SK-N-SH treated with all-trans-retinoic acid at 6 μM for 48 hours (cell line): ENCODE measurements at regions not wholly inside any gene's neighbourhood (a gene's known extent, or its start where the extent isn't known, plus 50 kb on each side); places are given as distances from the start of the nearest gene placed in this dataset.

Experiments used
- ATAC-seq: fragments of 200-7000 bp; cut with Tn5 transposase; 3 replicates; pipeline ENCODE4 v1.9.1; 2020; ENCODE audit warnings: mild to moderate bottlenecking, moderate library complexity
- ARNTL ChIP-seq: fragments of 450-650 bp; formaldehyde crosslinking; IDR thresholded peaks from 2 replicates; pipeline ENCODE4 v1.5.0; 2020; ENCODE audit warnings: low read depth, mild to moderate bottlenecking, moderate library complexity, borderline replicate concordance
- BACH2 ChIP-seq: fragments of 250-450 bp; sonication (Bioruptor Pico); IDR thresholded peaks from 2 replicates; pipeline ENCODE4 v1.9.0; 2021; ENCODE audit warnings: mild to moderate bottlenecking, borderline replicate concordance
- CSDC2 ChIP-seq: fragments of 250-450 bp; sonication (Bioruptor Pico); IDR thresholded peaks from 2 replicates; pipeline ENCODE4 v1.5.0; 2020; ENCODE audit warnings: mild to moderate bottlenecking, moderate library complexity
- GLIS3 ChIP-seq: fragments of 250-450 bp; sonication (Bioruptor Pico); IDR thresholded peaks from 2 replicates; pipeline ENCODE4 v1.5.0; 2020; ENCODE audit warnings: mild to moderate bottlenecking, moderate library complexity
- ISL1 ChIP-seq: fragments of 250-450 bp; sonication (Bioruptor Pico); IDR thresholded peaks from 2 replicates; pipeline ENCODE4 v2.1.2; 2022; ENCODE audit warnings: mild to moderate bottlenecking, moderate library complexity
- PPARA ChIP-seq: fragments of 250-450 bp; sonication (Bioruptor Pico); IDR thresholded peaks from 2 replicates; pipeline ENCODE4 v1.5.0; 2020; ENCODE audit warnings: mild to moderate bottlenecking, borderline replicate concordance
- RARB ChIP-seq: fragments of 250-450 bp; sonication (Bioruptor Pico); IDR thresholded peaks from 2 replicates; pipeline ENCODE4 v1.8.0; 2021; ENCODE audit warnings: mild to moderate bottlenecking, moderate library complexity
- SNAI2 ChIP-seq: fragments of 250-450 bp; sonication (Bioruptor Pico); IDR thresholded peaks from 2 replicates; pipeline ENCODE4 v1.5.0; 2020; ENCODE audit warnings: mild to moderate bottlenecking, moderate library complexity
- TCF4 ChIP-seq: fragments of 250-450 bp; sonication (Bioruptor Pico); IDR thresholded peaks from 2 replicates; pipeline ENCODE4 v1.8.0; 2021; ENCODE audit warnings: mild to moderate bottlenecking, moderate library complexity, borderline replicate concordance
- TOX ChIP-seq: fragments of 250-450 bp; sonication (Bioruptor Pico); IDR thresholded peaks from 2 replicates; pipeline ENCODE4 v1.8.0; 2021; ENCODE audit warnings: mild to moderate bottlenecking, moderate library complexity, borderline replicate concordance
- ZC3H10 ChIP-seq: fragments of 250-450 bp; sonication (Bioruptor Pico); IDR thresholded peaks from 2 replicates; pipeline ENCODE4 v1.5.1; 2021; ENCODE audit warnings: mild to moderate bottlenecking, moderate library complexity
- ZNF565 ChIP-seq: fragments of 450-650 bp; formaldehyde crosslinking; conservative IDR thresholded peaks from 2 replicates; pipeline ENCODE4 v1.5.0; 2020; ENCODE audit warnings: low read depth, mild to moderate bottlenecking, moderate library complexity
- ZNF70 ChIP-seq: fragments of 450-650 bp; formaldehyde crosslinking; IDR thresholded peaks from 2 replicates; pipeline ENCODE4 v1.5.0; 2020; ENCODE audit warnings: mild to moderate bottlenecking, moderate library complexity
- ZNF8 ChIP-seq: fragments of 450-650 bp; formaldehyde crosslinking; IDR thresholded peaks from 2 replicates; pipeline ENCODE4 v1.5.0; 2020; ENCODE audit warnings: mild to moderate bottlenecking, moderate library complexity
- TF ChIP-seq, protein P1 (sequence below): fragments of 250-450 bp; sonication (Bioruptor Pico); IDR thresholded peaks from 2 replicates; pipeline ENCODE4 v1.5.1; 2020; ENCODE audit warnings: low read depth, mild to moderate bottlenecking, moderate library complexity
- TF ChIP-seq, protein P2 (sequence below): fragments of 250-450 bp; sonication (Bioruptor Pico); IDR thresholded peaks from 2 replicates; pipeline ENCODE4 v1.5.0; 2020; ENCODE audit warnings: mild to moderate bottlenecking, moderate library complexity
- TF ChIP-seq, protein P3 (sequence below): fragments of 250-450 bp; sonication (Bioruptor Pico); IDR thresholded peaks from 2 replicates; pipeline ENCODE4 v1.8.0; 2021; ENCODE audit warnings: low read depth, mild to moderate bottlenecking, moderate library complexity, borderline replicate concordance
- TF ChIP-seq, protein P4 (sequence below): fragments of 250-450 bp; sonication (Bioruptor Pico); IDR thresholded peaks from 2 replicates; pipeline ENCODE4 v1.5.1; 2021; ENCODE audit warnings: mild to moderate bottlenecking, moderate library complexity
- TF ChIP-seq, protein P5 (sequence below): fragments of 250-450 bp; sonication (Bioruptor Pico); IDR thresholded peaks from 2 replicates; pipeline ENCODE4 v1.8.0; 2020; ENCODE audit warnings: mild to moderate bottlenecking, moderate library complexity, borderline replicate concordance

- no peak for TF ChIP-seq ZNF565 (CRISPR knock-in tag)
- no peak for TF ChIP-seq CSDC2
- no peak for TF ChIP-seq TCF4
- no peak for TF ChIP-seq BACH2 (CRISPR knock-in tag)
- no peak for TF ChIP-seq ARNTL (CRISPR knock-in tag)
- TF ChIP-seq SNAI2 (CRISPR knock-in tag), result no peak
- TF ChIP-seq PPARA, result no peak
Observed at GRCh38 chr1:229037806-229038405, 233.0 kb upstream of the RAB4A start (continued).

DNA sequence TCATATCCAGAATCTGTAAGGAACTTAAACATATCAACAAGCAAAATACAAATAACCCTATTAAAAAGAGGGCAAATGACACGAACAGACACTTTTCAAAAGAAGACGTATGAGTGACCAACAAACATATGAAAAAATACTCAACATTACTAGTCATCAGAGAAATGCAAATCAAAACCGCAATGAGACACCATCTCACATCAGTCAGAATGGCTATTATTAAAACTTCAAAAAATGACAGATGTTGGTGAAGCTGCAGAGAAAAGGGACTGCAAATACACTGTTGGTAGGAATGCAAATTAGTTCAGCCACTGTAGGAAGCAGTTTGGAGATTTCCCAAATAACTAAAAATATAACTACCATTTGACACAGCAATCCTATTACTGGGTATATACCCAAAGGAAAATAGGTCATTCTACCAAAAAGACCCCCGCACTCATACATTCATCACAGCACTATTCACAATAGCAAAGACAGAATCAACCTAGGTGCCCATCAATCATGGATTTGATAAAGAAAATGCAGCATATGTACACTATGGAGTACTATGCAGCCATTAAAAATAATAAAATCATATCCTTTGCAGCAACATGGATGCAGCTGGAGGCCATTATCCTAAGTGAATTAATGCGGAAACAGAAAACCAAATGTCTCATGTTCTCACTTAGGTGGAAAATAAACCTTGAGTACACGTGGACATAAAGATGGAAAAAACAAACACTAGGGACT lies 230.1 kb upstream of the RAB4A start:
- no peak for ATAC-seq

DNA sequence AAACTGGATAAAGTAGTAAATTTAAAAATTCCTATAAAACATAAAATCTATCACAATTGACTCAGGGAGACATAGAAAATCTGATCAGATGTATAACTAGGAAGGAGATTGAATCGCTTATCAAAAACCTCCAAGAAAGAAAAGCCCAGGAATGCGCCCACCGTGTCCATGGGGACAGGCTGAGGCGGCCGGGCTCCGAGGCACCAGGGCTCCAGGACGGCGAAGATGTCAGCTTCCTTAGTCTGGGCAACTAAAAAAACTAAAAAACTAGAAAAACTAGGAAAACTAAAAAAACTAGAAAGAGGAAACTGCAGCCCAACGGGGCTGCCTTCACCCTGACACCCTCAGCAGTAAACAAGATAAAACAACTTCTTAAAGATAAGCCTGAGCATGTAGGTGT lies 229.0 kb upstream of the RAB4A start:
- ATAC-seq, result no peak
- TF ChIP-seq, protein P1, sequence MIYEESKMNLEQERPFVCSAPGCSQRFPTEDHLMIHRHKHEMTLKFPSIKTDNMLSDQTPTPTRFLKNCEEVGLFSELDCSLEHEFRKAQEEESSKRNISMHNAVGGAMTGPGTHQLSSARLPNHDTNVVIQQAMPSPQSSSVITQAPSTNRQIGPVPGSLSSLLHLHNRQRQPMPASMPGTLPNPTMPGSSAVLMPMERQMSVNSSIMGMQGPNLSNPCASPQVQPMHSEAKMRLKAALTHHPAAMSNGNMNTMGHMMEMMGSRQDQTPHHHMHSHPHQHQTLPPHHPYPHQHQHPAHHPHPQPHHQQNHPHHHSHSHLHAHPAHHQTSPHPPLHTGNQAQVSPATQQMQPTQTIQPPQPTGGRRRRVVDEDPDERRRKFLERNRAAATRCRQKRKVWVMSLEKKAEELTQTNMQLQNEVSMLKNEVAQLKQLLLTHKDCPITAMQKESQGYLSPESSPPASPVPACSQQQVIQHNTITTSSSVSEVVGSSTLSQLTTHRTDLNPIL (CRISPR knock-in tag), result no peak
- TF ChIP-seq CSDC2, result no peak
- TF ChIP-seq, protein P2, sequence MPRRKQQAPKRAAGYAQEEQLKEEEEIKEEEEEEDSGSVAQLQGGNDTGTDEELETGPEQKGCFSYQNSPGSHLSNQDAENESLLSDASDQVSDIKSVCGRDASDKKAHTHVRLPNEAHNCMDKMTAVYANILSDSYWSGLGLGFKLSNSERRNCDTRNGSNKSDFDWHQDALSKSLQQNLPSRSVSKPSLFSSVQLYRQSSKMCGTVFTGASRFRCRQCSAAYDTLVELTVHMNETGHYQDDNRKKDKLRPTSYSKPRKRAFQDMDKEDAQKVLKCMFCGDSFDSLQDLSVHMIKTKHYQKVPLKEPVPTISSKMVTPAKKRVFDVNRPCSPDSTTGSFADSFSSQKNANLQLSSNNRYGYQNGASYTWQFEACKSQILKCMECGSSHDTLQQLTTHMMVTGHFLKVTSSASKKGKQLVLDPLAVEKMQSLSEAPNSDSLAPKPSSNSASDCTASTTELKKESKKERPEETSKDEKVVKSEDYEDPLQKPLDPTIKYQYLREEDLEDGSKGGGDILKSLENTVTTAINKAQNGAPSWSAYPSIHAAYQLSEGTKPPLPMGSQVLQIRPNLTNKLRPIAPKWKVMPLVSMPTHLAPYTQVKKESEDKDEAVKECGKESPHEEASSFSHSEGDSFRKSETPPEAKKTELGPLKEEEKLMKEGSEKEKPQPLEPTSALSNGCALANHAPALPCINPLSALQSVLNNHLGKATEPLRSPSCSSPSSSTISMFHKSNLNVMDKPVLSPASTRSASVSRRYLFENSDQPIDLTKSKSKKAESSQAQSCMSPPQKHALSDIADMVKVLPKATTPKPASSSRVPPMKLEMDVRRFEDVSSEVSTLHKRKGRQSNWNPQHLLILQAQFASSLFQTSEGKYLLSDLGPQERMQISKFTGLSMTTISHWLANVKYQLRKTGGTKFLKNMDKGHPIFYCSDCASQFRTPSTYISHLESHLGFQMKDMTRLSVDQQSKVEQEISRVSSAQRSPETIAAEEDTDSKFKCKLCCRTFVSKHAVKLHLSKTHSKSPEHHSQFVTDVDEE (CRISPR knock-in tag), result no peak

More for the DNA sequence above, 230.1 kb upstream of the RAB4A start:
- TF ChIP-seq, protein P2 (CRISPR knock-in tag), result no peak
- TF ChIP-seq ZNF70 (no peak), ZNF8 (CRISPR knock-in tag) (no peak), PPARA (no peak), ZNF565 (CRISPR knock-in tag) (no peak), ISL1 (CRISPR knock-in tag) (no peak), ZC3H10 (CRISPR knock-in tag) (no peak), TCF4 (no peak), RARB (CRISPR knock-in tag) (no peak), GLIS3 (CRISPR knock-in tag) (no peak), CSDC2 (no peak), TOX (no peak)
- TF ChIP-seq, protein P1 (CRISPR knock-in tag), result no peak
- TF ChIP-seq, protein P3, sequence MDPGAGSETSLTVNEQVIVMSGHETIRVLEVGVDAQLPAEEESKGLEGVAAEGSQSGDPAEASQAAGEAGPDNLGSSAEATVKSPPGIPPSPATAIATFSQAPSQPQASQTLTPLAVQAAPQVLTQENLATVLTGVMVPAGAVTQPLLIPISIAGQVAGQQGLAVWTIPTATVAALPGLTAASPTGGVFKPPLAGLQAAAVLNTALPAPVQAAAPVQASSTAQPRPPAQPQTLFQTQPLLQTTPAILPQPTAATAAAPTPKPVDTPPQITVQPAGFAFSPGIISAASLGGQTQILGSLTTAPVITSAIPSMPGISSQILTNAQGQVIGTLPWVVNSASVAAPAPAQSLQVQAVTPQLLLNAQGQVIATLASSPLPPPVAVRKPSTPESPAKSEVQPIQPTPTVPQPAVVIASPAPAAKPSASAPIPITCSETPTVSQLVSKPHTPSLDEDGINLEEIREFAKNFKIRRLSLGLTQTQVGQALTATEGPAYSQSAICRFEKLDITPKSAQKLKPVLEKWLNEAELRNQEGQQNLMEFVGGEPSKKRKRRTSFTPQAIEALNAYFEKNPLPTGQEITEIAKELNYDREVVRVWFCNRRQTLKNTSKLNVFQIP (CRISPR knock-in tag), result no peak
- TF ChIP-seq, protein P4, sequence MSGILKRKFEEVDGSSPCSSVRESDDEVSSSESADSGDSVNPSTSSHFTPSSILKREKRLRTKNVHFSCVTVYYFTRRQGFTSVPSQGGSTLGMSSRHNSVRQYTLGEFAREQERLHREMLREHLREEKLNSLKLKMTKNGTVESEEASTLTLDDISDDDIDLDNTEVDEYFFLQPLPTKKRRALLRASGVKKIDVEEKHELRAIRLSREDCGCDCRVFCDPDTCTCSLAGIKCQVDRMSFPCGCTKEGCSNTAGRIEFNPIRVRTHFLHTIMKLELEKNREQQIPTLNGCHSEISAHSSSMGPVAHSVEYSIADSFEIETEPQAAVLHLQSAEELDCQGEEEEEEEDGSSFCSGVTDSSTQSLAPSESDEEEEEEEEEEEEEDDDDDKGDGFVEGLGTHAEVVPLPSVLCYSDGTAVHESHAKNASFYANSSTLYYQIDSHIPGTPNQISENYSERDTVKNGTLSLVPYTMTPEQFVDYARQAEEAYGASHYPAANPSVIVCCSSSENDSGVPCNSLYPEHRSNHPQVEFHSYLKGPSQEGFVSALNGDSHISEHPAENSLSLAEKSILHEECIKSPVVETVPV (CRISPR knock-in tag), result no peak
- TF ChIP-seq, protein P5, sequence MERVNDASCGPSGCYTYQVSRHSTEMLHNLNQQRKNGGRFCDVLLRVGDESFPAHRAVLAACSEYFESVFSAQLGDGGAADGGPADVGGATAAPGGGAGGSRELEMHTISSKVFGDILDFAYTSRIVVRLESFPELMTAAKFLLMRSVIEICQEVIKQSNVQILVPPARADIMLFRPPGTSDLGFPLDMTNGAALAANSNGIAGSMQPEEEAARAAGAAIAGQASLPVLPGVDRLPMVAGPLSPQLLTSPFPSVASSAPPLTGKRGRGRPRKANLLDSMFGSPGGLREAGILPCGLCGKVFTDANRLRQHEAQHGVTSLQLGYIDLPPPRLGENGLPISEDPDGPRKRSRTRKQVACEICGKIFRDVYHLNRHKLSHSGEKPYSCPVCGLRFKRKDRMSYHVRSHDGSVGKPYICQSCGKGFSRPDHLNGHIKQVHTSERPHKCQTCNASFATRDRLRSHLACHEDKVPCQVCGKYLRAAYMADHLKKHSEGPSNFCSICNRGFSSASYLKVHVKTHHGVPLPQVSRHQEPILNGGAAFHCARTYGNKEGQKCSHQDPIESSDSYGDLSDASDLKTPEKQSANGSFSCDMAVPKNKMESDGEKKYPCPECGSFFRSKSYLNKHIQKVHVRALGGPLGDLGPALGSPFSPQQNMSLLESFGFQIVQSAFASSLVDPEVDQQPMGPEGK (CRISPR knock-in tag), result no peak
